ENCODE measurements at regions not wholly inside any gene's neighbourhood (a gene's known extent, or its start where the extent isn't known, plus 50 kb on each side); places are given as distances from the start of the nearest gene placed in this dataset.

DNA sequence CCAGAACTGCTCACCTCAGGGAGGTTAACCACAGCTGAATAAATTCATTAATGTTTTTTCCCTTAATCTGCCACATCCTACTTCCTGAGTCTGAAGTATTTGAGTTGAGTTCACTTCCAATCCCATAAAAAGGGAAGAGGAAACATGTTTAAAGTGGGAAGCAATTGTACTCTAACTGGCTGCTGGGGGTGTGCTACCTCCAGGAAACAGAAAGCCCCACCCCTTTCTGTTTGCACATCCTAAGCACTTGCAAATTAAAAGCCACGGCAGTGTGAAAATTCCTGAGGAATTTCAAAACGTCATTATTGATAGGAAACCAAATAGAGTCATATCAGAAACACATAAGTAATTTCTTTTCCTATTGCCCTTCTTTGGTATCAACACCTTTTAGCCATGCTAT is 307.0 kb upstream of the NR5A2 start:
- ChIA-PET POLR2A (no interaction called here), CTCF (interaction anchor here (1.0 to 1.2 kb wide), 2 partner anchors 8 to 587 kb away, joined by 3 to 4 read pairs; no protein-coding TSS in a partner anchor)
- H3K4me3 ChIP-seq (ENCODE audit: low read depth, low read length) = no peak overlapping the region
- DNase-seq (ENCODE audit: low read depth, low spot score) = no peak
- TF ChIP-seq, protein P1, sequence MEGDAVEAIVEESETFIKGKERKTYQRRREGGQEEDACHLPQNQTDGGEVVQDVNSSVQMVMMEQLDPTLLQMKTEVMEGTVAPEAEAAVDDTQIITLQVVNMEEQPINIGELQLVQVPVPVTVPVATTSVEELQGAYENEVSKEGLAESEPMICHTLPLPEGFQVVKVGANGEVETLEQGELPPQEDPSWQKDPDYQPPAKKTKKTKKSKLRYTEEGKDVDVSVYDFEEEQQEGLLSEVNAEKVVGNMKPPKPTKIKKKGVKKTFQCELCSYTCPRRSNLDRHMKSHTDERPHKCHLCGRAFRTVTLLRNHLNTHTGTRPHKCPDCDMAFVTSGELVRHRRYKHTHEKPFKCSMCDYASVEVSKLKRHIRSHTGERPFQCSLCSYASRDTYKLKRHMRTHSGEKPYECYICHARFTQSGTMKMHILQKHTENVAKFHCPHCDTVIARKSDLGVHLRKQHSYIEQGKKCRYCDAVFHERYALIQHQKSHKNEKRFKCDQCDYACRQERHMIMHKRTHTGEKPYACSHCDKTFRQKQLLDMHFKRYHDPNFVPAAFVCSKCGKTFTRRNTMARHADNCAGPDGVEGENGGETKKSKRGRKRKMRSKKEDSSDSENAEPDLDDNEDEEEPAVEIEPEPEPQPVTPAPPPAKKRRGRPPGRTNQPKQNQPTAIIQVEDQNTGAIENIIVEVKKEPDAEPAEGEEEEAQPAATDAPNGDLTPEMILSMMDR (IDR thresholded peaks at IDR 0.05; ENCODE audit: insufficient read depth, low read length, missing control alignments) = no peak

DNA sequence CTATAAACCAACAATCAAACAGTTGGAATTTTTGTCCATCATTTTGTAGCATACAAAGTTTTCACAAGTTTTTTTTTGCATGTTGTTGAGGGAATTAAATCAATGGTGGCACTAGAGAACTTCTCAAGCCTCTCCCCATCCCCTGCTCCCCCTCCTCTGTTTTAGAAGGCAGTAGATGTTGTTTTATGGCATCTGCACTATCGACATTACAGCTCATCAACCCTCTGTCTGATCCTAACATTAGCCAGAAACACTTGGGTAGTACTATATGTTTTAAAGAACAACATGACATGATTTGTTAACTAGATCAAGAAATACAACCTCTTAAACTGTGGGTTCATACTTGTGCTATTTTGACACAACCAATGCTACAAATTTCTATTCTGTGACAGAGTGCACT is 306.5 kb upstream of the NR5A2 start:
- H3K4me3 ChIP-seq (ENCODE audit: low read depth, low read length) = no peak overlapping the region
- ChIA-PET CTCF (interaction anchor here (1.0 to 1.2 kb wide), 3 partner anchors 9 to 586 kb away, joined by 3 to 4 read pairs (median 4); no protein-coding TSS in a partner anchor), POLR2A (no interaction called here)
- DNase-seq (ENCODE audit: low read depth, low spot score) = no peak
- TF ChIP-seq, protein P1 (IDR thresholded peaks at IDR 0.05; ENCODE audit: insufficient read depth, low read length, missing control alignments) = no peak

DNA sequence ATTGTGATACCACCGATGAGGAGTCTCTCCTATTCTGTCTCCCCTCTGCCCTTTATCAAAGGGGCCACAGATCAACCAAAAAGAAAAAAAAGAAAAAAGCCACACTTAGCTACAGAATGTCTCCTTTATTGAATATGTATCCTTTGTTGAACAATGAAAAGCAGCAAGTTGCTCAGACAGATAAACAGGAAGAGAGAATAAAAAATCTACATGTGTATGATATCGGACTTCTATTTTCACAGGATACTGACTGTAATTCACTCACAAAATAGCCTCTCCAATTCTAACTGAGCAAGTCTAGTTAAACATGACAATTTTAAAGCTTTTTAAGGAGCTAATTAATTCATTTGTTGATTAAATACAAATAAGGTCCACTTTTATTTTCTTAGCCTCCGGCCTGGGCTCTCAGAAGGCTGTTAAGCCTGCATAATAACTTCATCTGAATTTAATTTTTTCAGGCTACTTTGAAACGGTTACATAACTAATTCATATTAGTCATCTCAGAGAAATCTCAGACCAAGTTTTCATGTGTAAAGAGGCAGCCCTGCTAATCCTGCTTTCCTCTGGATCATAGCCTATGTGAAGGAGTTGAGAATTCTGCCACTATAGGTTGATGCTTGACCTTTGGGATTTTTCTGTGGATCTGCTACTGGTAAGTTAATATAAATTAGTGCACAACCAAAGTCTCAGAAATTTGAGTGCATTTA is 304.1 kb upstream of the NR5A2 start:
- TF ChIP-seq, protein P1 (IDR thresholded peaks at IDR 0.05; ENCODE audit: insufficient read depth, low read length, missing control alignments) = no peak
- ChIA-PET POLR2A (no interaction called here), CTCF (no interaction called here)
- H3K4me3 ChIP-seq (ENCODE audit: low read depth, low read length) = no peak overlapping the region
- no peak for DNase-seq (ENCODE audit: low read depth, low spot score)

DNA sequence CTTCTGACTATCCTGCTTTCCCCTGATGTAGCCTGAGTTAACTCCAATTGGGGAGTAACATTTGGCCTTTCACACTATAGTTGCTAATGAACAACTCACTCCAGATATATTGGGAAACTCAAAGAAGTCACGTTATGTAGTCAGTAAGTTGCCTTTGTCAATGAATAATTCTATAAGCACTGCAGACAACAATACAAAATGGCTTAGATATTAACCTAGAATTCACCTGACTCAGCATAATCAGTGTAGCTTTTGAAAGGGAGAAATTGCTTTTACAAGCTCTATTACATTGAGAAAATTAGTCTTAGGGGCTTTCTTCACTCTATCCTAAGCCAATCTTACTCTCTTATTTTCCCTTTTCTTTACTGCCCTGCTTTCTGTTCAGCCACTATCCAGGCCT is 303.5 kb upstream of the NR5A2 start:
- DNase-seq (ENCODE audit: low read depth, low spot score) = no peak
- POLR2A ChIA-PET = no interaction called here
- TF ChIP-seq, protein P1 (IDR thresholded peaks at IDR 0.05; ENCODE audit: insufficient read depth, low read length, missing control alignments) = no peak
- CTCF ChIA-PET = no interaction called here
- H3K4me3 ChIP-seq (ENCODE audit: low read depth, low read length) = no peak overlapping the region

DNA sequence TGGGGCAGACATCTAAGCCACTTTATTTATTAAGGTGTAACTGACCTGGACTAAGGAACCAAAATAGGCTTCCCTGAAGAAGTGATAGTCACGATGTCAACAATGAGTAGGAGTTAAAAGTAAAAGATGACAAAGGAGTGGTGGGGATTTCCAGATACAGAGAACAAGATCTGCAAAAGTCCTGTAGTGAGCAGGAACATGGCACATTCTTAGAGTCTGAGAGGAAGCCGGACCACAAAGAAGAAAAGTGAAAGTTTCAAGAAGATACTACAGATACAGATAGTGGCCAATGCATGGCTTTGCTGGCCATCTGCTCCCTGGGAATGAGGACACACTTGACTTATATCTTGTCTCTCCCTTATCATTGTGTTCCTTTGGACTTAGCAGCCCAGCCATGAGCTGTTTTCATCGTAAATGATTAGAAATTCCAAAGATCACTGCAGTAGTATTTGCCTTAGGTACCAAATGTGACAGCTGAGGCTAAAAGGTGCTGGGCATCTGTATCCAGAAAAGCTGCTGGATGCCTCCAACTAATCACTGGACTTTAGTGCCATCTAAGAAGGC is 302.4 kb upstream of the NR5A2 start:
- DNase-seq (ENCODE audit: low read depth, low spot score) = no peak
- ChIA-PET POLR2A (no interaction called here), CTCF (no interaction called here)
- TF ChIP-seq, protein P1 (IDR thresholded peaks at IDR 0.05; ENCODE audit: insufficient read depth, low read length, missing control alignments) = no peak
- no peak overlapping the region for H3K4me3 ChIP-seq (ENCODE audit: low read depth, low read length)

DNA sequence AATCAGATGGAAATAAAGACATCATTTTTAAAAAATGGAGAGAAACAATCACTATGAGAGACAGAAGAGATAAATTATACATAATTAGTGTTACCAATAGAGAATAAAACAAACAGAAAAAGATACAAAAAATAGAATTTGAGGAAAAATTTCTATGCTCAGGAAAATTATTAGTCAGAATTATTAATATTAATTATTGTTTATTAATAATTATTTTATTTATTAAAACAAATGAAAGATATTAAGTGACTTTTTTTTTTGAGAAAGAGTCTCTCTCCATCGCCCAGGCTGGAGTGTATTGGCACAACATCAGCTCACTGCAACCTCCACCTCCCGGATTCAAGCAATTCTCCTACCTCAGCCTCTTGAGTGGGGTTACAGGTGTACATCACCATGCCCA is 299.8 kb upstream of the NR5A2 start:
- TF ChIP-seq, protein P1 (IDR thresholded peaks at IDR 0.05; ENCODE audit: insufficient read depth, low read length, missing control alignments) = no peak
- POLR2A ChIA-PET = no interaction called here
- CTCF ChIA-PET = no interaction called here
- no peak overlapping the region for H3K4me3 ChIP-seq (ENCODE audit: low read depth, low read length)
- DNase-seq (ENCODE audit: low read depth, low spot score) = no peak

All from AG04449 (cell line).